Rectal smooth muscle tissue (tissue), 1 donor: ENCODE measurements at regions not wholly inside any gene's neighbourhood (a gene's known extent, or its start where the extent isn't known, plus 50 kb on each side); places are given as distances from the start of the nearest gene placed in this dataset.

Source experiments
- H3K27ac ChIP-seq: one replicate; pipeline ENCODE4 v1.7.0; 2013; ENCODE audit warnings: low read depth, low read length, inconsistent platforms
- H3K27me3 ChIP-seq: one replicate; pipeline ENCODE4 v1.7.0; 2013; ENCODE audit warnings: low read length; ENCODE audit not compliant: control insufficient read depth, insufficient read depth
- H3K36me3 ChIP-seq: one replicate; pipeline ENCODE4 v1.7.0; 2013; ENCODE audit warnings: low read length; ENCODE audit not compliant: control insufficient read depth, insufficient read depth
- H3K4me1 ChIP-seq: one replicate; pipeline ENCODE4 v1.7.0; 2013; ENCODE audit warnings: low read length; ENCODE audit not compliant: control insufficient read depth, insufficient read depth
- H3K4me3 ChIP-seq: one replicate; pipeline ENCODE4 v1.7.0; 2013; ENCODE audit warnings: low read length
- H3K9ac ChIP-seq: one replicate; pipeline ENCODE4 v1.7.0; 2013; ENCODE audit warnings: low read length

DNA sequence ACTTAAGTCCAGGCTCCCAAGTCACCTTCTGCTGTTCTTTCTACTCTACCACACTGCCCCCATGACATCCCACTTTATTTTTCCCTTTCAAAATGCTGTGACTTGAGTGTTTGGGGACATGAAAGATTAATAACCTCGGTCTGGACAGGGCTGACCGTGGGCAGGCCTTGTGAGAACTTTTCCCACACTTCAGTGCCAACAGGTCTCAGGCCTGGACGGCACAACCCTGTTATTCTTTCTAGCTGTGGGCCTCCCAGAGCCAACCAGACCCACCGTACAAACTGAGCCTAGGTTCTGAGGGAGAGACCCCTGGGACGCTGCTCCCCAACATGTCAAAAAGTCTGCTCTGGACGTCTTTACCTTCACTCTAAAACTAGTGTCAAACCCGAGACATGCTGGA is 153.4 kb downstream of the CEP120 start:
- no peaks in the 10 kb centered on the region for H3K27me3 ChIP-seq
- H3K4me3 ChIP-seq = no peak overlapping the region
- H3K4me1 ChIP-seq = no peaks in the 10 kb centered on the region
- no peak overlapping the region for H3K27ac ChIP-seq
- no peaks in the 10 kb centered on the region for H3K36me3 ChIP-seq
- no peak overlapping the region for H3K9ac ChIP-seq

DNA sequence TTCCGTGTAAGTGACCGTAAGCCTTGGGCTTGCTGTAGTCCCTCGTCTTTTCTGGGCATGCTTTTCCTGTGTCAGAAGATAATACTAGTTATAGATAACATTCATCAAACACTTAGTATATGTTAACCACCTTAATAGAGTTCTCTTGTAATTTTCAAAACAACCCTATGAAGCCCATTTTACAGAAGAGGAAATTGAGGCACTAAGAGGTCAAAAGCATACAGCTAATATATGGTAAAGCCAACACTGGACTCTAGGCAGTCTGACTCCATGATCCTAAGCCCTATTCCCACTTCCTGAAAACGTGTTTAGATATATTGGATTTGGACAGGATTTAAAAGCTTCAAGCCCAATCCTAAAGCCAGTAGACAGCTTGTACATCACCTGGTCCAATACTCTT is 153.8 kb downstream of the CEP120 start:
- H3K9ac ChIP-seq = no peak overlapping the region

DNA sequence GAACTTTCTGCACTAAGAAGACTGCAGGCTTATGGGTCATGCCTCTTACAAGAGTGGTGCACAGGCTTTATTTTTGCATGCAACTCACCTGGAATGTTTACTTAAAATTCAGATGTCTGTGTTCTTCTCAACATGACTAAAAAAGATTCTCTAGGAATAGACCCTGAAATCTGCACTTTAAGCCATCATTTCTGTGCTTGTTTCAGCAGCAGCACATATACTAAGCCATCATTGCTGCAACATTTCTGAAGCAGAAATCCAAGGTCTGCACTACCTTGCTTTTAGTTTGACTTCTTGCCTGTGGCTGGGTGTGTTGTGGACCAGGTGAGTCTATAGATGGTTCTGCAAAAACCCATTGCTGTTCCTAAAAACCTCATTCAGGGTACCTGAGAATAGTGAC is 156.8 kb downstream of the CEP120 start:
- no peak overlapping the region for H3K4me3 ChIP-seq
- H3K4me1 ChIP-seq = no peaks in the 10 kb centered on the region
- H3K36me3 ChIP-seq = no peaks in the 10 kb centered on the region
- H3K27ac ChIP-seq = no peak overlapping the region
- H3K27me3 ChIP-seq = no peaks in the 10 kb centered on the region
- no peak overlapping the region for H3K9ac ChIP-seq

More for the DNA sequence above, 153.8 kb downstream of the CEP120 start:
- Histone ChIP-seq H3K4me3 (no peak overlapping the region), H3K27me3 (no peaks in the 10 kb centered on the region), H3K27ac (no peak overlapping the region), H3K36me3 (no peaks in the 10 kb centered on the region), H3K4me1 (no peaks in the 10 kb centered on the region)

DNA sequence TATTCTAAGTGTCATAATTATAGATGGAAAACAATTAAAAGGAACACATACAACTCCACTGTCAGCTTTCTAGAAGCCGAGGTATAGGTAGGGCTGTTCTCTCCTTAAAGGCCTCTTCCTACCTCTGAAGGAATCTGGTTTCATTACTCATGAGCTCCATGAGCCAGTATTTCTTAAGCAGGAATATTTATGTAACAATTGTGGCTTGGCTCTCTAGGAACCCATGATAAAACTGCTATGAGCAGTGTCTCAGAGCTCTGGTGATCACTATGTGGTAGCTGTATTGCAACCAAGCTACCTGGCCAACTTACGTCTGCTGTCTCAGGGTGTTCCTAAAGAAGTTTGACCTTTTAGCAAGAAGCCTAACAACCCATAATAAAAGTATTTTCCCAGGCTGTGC is 157.7 kb downstream of the CEP120 start:
- Histone ChIP-seq H3K27ac (no peak overlapping the region), H3K27me3 (no peaks in the 10 kb centered on the region), H3K36me3 (no peaks in the 10 kb centered on the region), H3K9ac (no peak overlapping the region), H3K4me3 (no peak overlapping the region), H3K4me1 (no peaks in the 10 kb centered on the region)

DNA sequence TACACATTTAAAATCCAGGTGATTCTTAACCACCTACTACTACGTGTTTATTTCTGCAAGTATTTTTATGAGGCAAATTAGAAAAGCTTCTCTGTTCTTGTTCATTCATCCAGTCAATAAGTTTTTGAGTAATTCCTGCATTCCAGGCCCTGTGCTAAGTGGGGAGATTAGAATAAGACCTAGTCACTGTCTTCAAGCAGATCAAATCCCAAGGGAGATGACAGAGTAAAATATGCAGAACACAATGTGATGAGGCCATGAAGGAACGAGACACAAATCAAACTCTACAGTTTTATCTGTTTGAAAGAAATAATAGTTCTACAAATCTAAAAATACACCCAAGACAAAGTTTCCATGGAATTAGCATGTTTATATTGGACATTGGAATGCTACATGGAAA is 158.8 kb downstream of the CEP120 start:
- no peak overlapping the region for H3K4me3 ChIP-seq
- no peak overlapping the region for H3K27ac ChIP-seq
- H3K4me1 ChIP-seq = no peaks in the 10 kb centered on the region
- H3K9ac ChIP-seq = no peak overlapping the region
- no peaks in the 10 kb centered on the region for H3K36me3 ChIP-seq
- H3K27me3 ChIP-seq = no peaks in the 10 kb centered on the region

DNA sequence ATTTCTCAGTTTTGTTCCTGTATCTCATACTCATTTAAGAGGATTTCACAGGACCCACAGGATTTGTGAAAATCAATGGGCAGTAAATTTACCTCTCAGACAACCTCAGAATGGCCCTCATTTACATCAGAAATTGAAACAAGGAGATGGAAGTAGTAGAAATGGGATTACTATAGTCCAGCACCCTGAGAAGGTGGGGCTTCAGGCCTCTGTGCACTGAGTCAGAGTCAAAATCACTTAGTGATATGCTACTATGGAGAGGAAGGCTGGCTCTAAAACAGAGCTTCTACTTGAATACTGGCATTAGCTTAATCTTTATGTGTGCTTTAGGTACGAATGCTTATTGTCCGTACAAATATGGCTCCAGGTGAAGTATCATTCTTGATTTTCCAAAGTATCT is 159.3 kb downstream of the CEP120 start:
- Histone ChIP-seq H3K4me3 (no peak overlapping the region), H3K27ac (no peak overlapping the region)

DNA sequence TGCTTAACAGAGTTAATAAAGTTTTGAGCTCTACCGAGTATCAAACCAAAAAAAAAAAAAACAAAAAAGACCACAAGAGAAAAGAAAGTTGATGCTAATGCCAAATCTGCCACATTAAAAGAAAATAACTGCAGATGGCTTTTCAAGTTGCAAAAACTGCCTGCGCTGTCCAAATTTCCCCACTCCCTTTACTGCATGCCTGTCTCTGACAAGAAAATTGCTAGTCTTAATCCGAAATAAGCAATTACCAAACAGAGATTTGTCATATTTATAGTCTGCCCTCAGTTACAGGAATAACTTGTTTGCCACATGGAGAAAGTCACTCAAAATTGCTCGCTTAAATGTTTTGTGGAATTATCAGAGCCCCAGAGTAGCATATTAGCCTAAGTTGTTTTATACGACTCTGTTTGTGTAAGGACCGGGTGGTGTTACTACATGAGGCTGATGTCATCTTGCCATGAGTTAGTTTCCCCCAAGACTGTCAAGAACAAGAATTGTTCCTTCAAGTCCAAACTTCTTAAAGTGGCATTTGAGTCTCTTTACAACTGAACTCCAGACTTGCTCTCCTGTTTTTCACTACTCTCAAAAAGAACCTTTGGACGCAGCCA is 160.9 kb downstream of the CEP120 start:
- Histone ChIP-seq H3K9ac (no peak overlapping the region), H3K27ac (no peak overlapping the region), H3K27me3 (no peaks in the 10 kb centered on the region), H3K4me1 (no peaks in the 10 kb centered on the region), H3K4me3 (no peak overlapping the region), H3K36me3 (no peaks in the 10 kb centered on the region)

More for the DNA sequence above, 159.3 kb downstream of the CEP120 start:
- no peaks in the 10 kb centered on the region for H3K27me3 ChIP-seq
- no peaks in the 10 kb centered on the region for H3K4me1 ChIP-seq
- no peaks in the 10 kb centered on the region for H3K36me3 ChIP-seq
- H3K9ac ChIP-seq = no peak overlapping the region

DNA sequence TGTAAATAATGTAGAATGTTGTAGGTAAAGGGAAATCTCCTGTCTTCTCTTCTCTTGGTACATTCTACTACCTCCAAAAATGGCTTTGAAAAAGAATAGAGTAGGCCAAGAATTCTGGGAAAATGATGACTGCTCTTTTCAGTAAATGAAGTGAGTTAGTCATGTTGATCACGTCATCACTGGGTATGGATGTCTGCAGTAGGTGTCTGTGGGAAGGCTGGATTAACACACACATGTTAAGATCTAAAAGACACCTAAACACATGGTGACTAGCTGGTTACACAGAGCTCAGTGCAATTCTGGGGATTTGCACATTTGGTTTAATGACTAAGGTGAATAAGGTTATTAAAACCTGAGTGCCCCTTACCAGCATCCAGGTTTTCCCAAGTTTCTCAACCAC is 161.5 kb downstream of the CEP120 start:
- Histone ChIP-seq H3K36me3 (no peaks in the 10 kb centered on the region), H3K4me3 (no peak overlapping the region), H3K9ac (no peak overlapping the region), H3K4me1 (no peaks in the 10 kb centered on the region), H3K27me3 (no peaks in the 10 kb centered on the region), H3K27ac (no peak overlapping the region)

DNA sequence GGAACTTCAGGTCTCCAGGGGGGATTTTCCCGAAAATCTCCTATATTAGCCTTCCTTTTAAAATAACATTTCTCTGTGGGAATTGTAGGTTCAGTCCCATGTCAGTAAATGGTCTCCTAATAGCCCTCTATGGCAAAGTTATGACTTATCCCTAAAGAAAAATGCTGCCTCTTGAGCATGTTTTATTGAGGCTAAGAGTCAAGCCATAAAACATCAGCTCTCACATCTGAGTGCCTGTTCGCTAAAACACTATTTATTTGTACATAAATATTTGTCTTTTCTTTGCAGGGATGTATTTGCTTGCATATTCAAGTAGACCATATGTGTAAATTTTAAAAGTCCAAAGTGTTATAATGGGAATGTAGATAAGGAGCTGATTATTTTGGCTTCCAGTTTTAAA is 160.4 kb downstream of the PRDM6 start:
- no peak overlapping the region for H3K9ac ChIP-seq
- no peaks in the 10 kb centered on the region for H3K27me3 ChIP-seq
- no peak overlapping the region for H3K27ac ChIP-seq
- H3K4me3 ChIP-seq = no peak overlapping the region
- H3K4me1 ChIP-seq = peaks cover 3% of the 10 kb centered on the region
- no peaks in the 10 kb centered on the region for H3K36me3 ChIP-seq

DNA sequence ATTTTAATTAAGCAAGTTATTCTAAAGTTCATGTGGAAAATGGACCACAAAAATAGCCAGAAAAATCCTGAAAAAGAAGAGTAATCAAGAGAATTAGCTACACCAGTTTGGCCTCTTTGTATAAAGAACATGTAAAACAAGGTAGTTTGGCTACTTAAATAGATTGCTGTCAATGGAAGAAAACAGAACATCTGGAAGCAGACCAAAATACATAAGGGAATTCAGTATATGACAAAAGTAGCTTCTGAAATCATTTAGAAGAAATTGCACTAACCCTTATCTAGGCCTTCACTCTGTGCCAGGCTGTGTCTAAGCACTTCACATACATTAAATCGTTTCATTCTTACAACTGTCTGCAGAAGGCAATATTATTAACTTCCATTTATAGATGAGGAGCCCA is 156.6 kb downstream of the PRDM6 start:
- Histone ChIP-seq H3K36me3 (no peaks in the 10 kb centered on the region), H3K4me3 (no peak overlapping the region), H3K9ac (no peak overlapping the region), H3K27ac (no peak overlapping the region), H3K27me3 (no peaks in the 10 kb centered on the region), H3K4me1 (peaks cover 3% of the 10 kb centered on the region)

DNA sequence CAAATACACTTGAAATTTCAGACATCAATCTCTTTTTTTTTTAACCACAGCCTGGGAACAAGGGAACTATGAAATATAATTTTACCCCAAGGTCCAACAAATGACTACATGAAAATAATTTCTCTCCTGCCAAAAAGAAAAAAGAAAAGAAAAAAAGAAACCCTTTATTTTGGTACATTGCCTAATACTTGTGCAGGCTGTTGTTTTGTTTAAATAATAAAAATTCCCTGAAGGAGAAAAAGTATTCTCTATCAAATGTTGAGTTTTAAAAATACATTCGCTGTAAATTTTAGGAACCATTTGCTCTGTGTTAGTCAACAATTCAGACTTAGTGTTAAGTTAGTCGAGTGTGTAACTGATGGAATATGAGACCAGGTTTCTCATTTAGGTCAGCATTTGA is 155.4 kb downstream of the PRDM6 start:
- Histone ChIP-seq H3K4me3 (no peak overlapping the region), H3K9ac (no peak overlapping the region), H3K36me3 (no peaks in the 10 kb centered on the region), H3K4me1 (peaks cover 3% of the 10 kb centered on the region), H3K27me3 (no peaks in the 10 kb centered on the region), H3K27ac (no peak overlapping the region)
